Activated CD8-positive, alpha-beta memory T cell treated with anti-CD3 and anti-CD28 coated beads, Interleukin-2, amount 50 U/mL, for 24 hours (primary cell): ENCODE measurements at regions not wholly inside any gene's neighbourhood (a gene's known extent, or its start where the extent isn't known, plus 50 kb on each side); places are given as distances from the start of the nearest gene placed in this dataset.

Source experiments
- DNase-seq: peaks from one replicate; pipeline ENCODE4 v3.0.0-alpha.2; 2020; ENCODE audit errors: extremely low read depth

- no peak for DNase-seq
These were observed 737.5 kb downstream of the LIG4 start for GRCh38 chr13:107477772-107478379.

- no peak for DNase-seq
These were observed 739.4 kb downstream of the LIG4 start for GRCh38 chr13:107475753-107476453.

GRCh38 chr13:107473253-107473652 is 742.1 kb downstream of the LIG4 start:
- no peak for DNase-seq

- DNase-seq: no peak
These were observed 748.8 kb downstream of the LIG4 start for GRCh38 chr13:107466326-107467099.

GRCh38 chr13:107462501-107462900 is 752.8 kb downstream of the LIG4 start:
- DNase-seq: no peak

GRCh38 chr13:107461751-107462150 is 753.6 kb downstream of the LIG4 start:
- no peak for DNase-seq

GRCh38 chr13:107459430-107459829 is 755.9 kb downstream of the LIG4 start:
- no peak for DNase-seq

GRCh38 chr13:107458269-107458668 is 757.1 kb downstream of the LIG4 start:
- no peak for DNase-seq

GRCh38 chr13:107457686-107458085 is 757.6 kb downstream of the LIG4 start:
- DNase-seq: no peak

GRCh38 chr13:107456431-107456830 is 758.9 kb downstream of the LIG4 start:
- DNase-seq: no peak

- no peak for DNase-seq
These were observed 762.5 kb downstream of the LIG4 start for GRCh38 chr13:107452833-107453232.

GRCh38 chr13:107450931-107451330 is 764.4 kb downstream of the LIG4 start:
- no peak for DNase-seq

- DNase-seq: no peak
These were observed 764.9 kb downstream of the LIG4 start for GRCh38 chr13:107450431-107450830.

GRCh38 chr13:107447591-107447990 is 767.7 kb downstream of the LIG4 start:
- no peak for DNase-seq

- DNase-seq: no peak
These were observed 774.1 kb downstream of the LIG4 start for GRCh38 chr13:107441279-107441678.

GRCh38 chr13:107438251-107438650 is 777.1 kb downstream of the LIG4 start:
- DNase-seq: no peak

- DNase-seq: no peak
These were observed 781.0 kb downstream of the LIG4 start for GRCh38 chr13:107434347-107434746.

GRCh38 chr13:107427536-107427935 is 787.8 kb downstream of the LIG4 start:
- DNase-seq: no peak

GRCh38 chr13:107422421-107422820 is 792.9 kb downstream of the LIG4 start:
- no peak for DNase-seq

- DNase-seq: no peak
These were observed 793.4 kb downstream of the LIG4 start for GRCh38 chr13:107421951-107422350.

- no peak for DNase-seq
These were observed 794.3 kb downstream of the LIG4 start for GRCh38 chr13:107421028-107421427.

GRCh38 chr13:107413005-107413404 is 802.3 kb downstream of the LIG4 start:
- no peak for DNase-seq

- DNase-seq: no peak
These were observed 808.3 kb downstream of the LIG4 start for GRCh38 chr13:107407074-107407473.
